ENCODE measurements at regions not wholly inside any gene's neighbourhood (a gene's known extent, or its start where the extent isn't known, plus 50 kb on each side); places are given as distances from the start of the nearest gene placed in this dataset.

GRCh38 chr1:181383695-181384094, 99.6 kb upstream of the CACNA1E start:
- H3K4ac ChIP-seq (ENCODE audit: low read depth, low read length): no peak overlapping the region
- dilution Hi-C loops (cut with HindIII; ENCODE audit: low sequenced_read_pairs, unreplicated experiment): no loop called here
- BruUV-seq (replicated peaks): no TSS peak
- TF ChIP-seq RAD21 (IDR thresholded peaks at IDR 0.05; ENCODE audit: low read length) (no peak), ELK1 (IDR thresholded peaks at IDR 0.05; ENCODE audit: borderline replicate concordance, low read depth, low read length) (no peak), CHD1 (IDR thresholded peaks at IDR 0.05; ENCODE audit: low read depth, low read length) (no peak), SMC3 (IDR thresholded peaks at IDR 0.05; ENCODE audit: low read depth, low read length) (no peak), RFX5 (IDR thresholded peaks at IDR 0.05; ENCODE audit: low read depth, low read length) (no peak), CEBPB (IDR thresholded peaks at IDR 0.05; ENCODE audit: low read depth, low read length) (no peak), MAZ (IDR thresholded peaks at IDR 0.05; ENCODE audit: borderline replicate concordance, low read depth, low read length) (no peak), USF2 (IDR thresholded peaks at IDR 0.05; ENCODE audit: low read depth, low read length) (no peak), MXI1 (IDR thresholded peaks at IDR 0.05; ENCODE audit: borderline replicate concordance, low read depth, low read length) (no peak), RCOR1 (IDR thresholded peaks at IDR 0.05; ENCODE audit: insufficient replicate concordance, low read length) (no peak), CTCF (conservative IDR thresholded peaks at IDR 0.05; ENCODE audit: low read depth, low read length) (no peak), BHLHE40 (IDR thresholded peaks at IDR 0.05; ENCODE audit: low read depth, low read length) (no peak), FOS (IDR thresholded peaks at IDR 0.05; ENCODE audit: low read depth, low read length) (no peak), POLR2A (IDR thresholded peaks at IDR 0.05; ENCODE audit: low read depth, low read length) (no peak)
- H3K9ac ChIP-seq (ENCODE audit: low read depth, low read length): no peak overlapping the region
- no peaks in the 10 kb centered on the region for H3K9me3 ChIP-seq (ENCODE audit: control insufficient read depth, insufficient read depth, low read length)
- WGBS, 2 experiments (ENCODE audit: extremely low coverage in 2 of 2, insufficient read length in 1 of 2): 0% methylated on average over 1 of the region's 6 CpGs; no CpG with 5 or more reads in 1 of the 2 experiments
- no peaks in the 10 kb centered on the region for H3K36me3 ChIP-seq (ENCODE audit: control insufficient read depth, insufficient read depth, low read length)
- intact Hi-C loops (cut with micrococcal nuclease): no loop called here
- no peak overlapping the region for H3K27ac ChIP-seq (ENCODE audit: insufficient read depth, low read length)
- H3K27me3 ChIP-seq (ENCODE audit: control insufficient read depth, insufficient read depth, low read length): no peaks in the 10 kb centered on the region
- H3K23ac ChIP-seq (ENCODE audit: low read depth, low read length): no peak overlapping the region
- H2AK5ac ChIP-seq (ENCODE audit: low read depth, low read length): no peak overlapping the region
- no peak overlapping the region for H2AK9ac ChIP-seq (replicated peaks; ENCODE audit: low read depth, low read length, poor library complexity)
- H2BK15ac ChIP-seq (ENCODE audit: low read depth, low read length): no peak overlapping the region
- no peak overlapping the region for H4K91ac ChIP-seq (ENCODE audit: insufficient read depth, low read depth, low read length)
- no peak overlapping the region for H4K8ac ChIP-seq (ENCODE audit: low read depth in 2 of 2, low read length in 2 of 2)
- no peak overlapping the region for H3K18ac ChIP-seq (ENCODE audit: low read depth, low read length)
- H4K20me1 ChIP-seq (ENCODE audit: insufficient read depth, low read length): no peaks in the 10 kb centered on the region
- CTCF ChIA-PET: interaction anchor here (0.6 kb wide), 1 partner anchor 457 kb away, joined by 6 read pairs; no protein-coding TSS in a partner anchor
- POLR2A ChIA-PET (ENCODE audit: unreplicated experiment): no interaction called here
- ATAC-seq (ENCODE audit: low read depth) (no peak), DNase-seq (no peak)
- no peak overlapping the region for H2BK5ac ChIP-seq (ENCODE audit: low read depth, low read length, poor library complexity, severe bottlenecking)
- no peaks in the 10 kb centered on the region for H3K79me1 ChIP-seq (ENCODE audit: low read depth in 1 of 2, low read length in 2 of 2)
- H2AFZ ChIP-seq (replicated peaks; ENCODE audit: low read length, poor library complexity): no peak overlapping the region
- H3K9me1 ChIP-seq (ENCODE audit: insufficient read depth, low read length): no peaks in the 10 kb centered on the region
- no peak overlapping the region for H3K14ac ChIP-seq (replicated peaks; ENCODE audit: low read depth, low read length)
- in situ Hi-C loops (cut with MboI; ENCODE audit: low sequenced_read_pairs): no loop called here
- no peak overlapping the region for H4K5ac ChIP-seq (ENCODE audit: low read depth, low read length)
- H3K4me2 ChIP-seq (ENCODE audit: low read depth, low read length): no peak overlapping the region
- H2BK20ac ChIP-seq (ENCODE audit: low read depth, low read length): no peak overlapping the region
- no peak overlapping the region for H3K56ac ChIP-seq (ENCODE audit: extremely low read depth, insufficient read depth, low read length)
- H3K4me1 ChIP-seq (ENCODE audit: control insufficient read depth, insufficient read depth, low read length): no peaks in the 10 kb centered on the region
- H3K4me3 ChIP-seq (ENCODE audit: insufficient read depth, low read depth, low read length): no peak overlapping the region
- no peak overlapping the region for H2BK120ac ChIP-seq (ENCODE audit: low read depth, low read length)

Data from IMR-90 (cell line).